ENCODE measurements at regions not wholly inside any gene's neighbourhood (a gene's known extent, or its start where the extent isn't known, plus 50 kb on each side); places are given as distances from the start of the nearest gene placed in this dataset.

DNA sequence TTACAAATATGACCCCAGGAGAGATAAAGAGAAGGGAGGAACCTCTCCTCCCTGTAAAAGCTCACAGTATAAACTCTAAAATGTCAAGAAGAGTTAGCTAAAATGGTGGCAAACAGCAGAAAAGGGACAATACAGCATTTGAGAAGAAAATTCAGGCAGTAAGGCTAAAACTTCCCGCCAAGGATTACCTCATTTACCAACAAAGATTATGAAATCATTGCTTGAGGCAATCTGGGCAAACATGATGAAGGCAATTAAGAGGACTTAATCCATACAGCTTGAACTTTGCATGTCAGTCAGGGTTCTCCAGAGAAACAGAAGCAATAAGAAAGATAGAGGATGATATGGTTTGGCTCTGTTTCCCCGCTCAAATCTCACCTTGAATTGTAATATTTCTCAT, 81.4 kb downstream of the CMPK2 start:
- no peak overlapping the region for H2BK12ac ChIP-seq (ENCODE audit: low read depth, low read length)
- H3K23me2 ChIP-seq (ENCODE audit: low read depth, low read length) = no peaks in the 10 kb centered on the region
- WGBS, 2 experiments (ENCODE audit: extremely low coverage in 1 of 2, insufficient coverage in 1 of 2, insufficient read length in 1 of 2, insufficient replicate concordance in 2 of 2, low coverage in 1 of 2, low lambda C conversion rate in 2 of 2, missing lambda C conversion rate in 1 of 2) = 93% methylated on average over 2 of the region's 2 CpGs; no CpG with 5 or more reads in 1 of the 2 experiments

More for the DNA sequence above, 81.4 kb downstream of the CMPK2 start:
- Histone ChIP-seq H4K20me1 (replicated peaks in 1 of 2; ENCODE audit: control insufficient read depth in 1 of 2, insufficient read depth in 2 of 2, low read length in 2 of 2) (no peaks in the 10 kb centered on the region), H3K18ac (ENCODE audit: extremely low read depth, low read length) (no peak overlapping the region), H3K56ac (replicated peaks; ENCODE audit: insufficient read length, low read depth, low read length) (no peak overlapping the region), H3K4me2 (ENCODE audit: insufficient read depth in 1 of 2, low read depth in 2 of 2, low read length in 2 of 2) (no peak overlapping the region), H4K91ac (replicated peaks; ENCODE audit: insufficient read length, low read length) (no peak overlapping the region), H3K79me2 (ENCODE audit: control insufficient read depth in 1 of 2, insufficient read depth in 2 of 2, low read length in 2 of 2) (no peaks in the 10 kb centered on the region), H2BK20ac (ENCODE audit: low read length) (no peak overlapping the region), H3K4me1 (replicated peaks in 1 of 4; ENCODE audit: control insufficient read depth in 3 of 4, insufficient read depth in 4 of 4, low read length in 3 of 4) (no peaks in the 10 kb centered on the region), H3K36me3 (ENCODE audit: control insufficient read depth in 2 of 4, insufficient read depth in 4 of 4, low read length in 3 of 4) (no peaks in the 10 kb centered on the region), H3K4me3 (ENCODE audit: extremely low read depth in 1 of 4, insufficient read depth in 2 of 4, low read depth in 3 of 4, low read length in 4 of 4) (no peak overlapping the region), H3K23ac (ENCODE audit: insufficient read length) (no peak overlapping the region), H3K14ac (ENCODE audit: insufficient read length) (no peak overlapping the region), H4K8ac (ENCODE audit: extremely low read depth, insufficient read depth, low read length) (no peak overlapping the region), H3K27ac (ENCODE audit: low read depth, low read length) (no peak overlapping the region), H3K9ac (replicated peaks in 1 of 4; ENCODE audit: extremely low read depth in 1 of 4, low read depth in 3 of 4, low read length in 3 of 4) (no peak overlapping the region), H2AK5ac (ENCODE audit: low read depth, low read length) (no peak overlapping the region), H2BK15ac (ENCODE audit: low read length) (no peak overlapping the region), H3K9me3 (ENCODE audit: insufficient read depth in 2 of 2, low read depth in 1 of 2, low read length in 1 of 2) (no peaks in the 10 kb centered on the region), H2BK5ac (ENCODE audit: low read depth, low read length) (no peak overlapping the region), H2BK120ac (replicated peaks; ENCODE audit: low read depth, low read length) (no peak overlapping the region), H4K5ac (ENCODE audit: insufficient read length, low read depth, low read length) (no peak overlapping the region), H3K79me1 (ENCODE audit: low read depth, low read length) (no peaks in the 10 kb centered on the region), H3K4ac (replicated peaks; ENCODE audit: insufficient read length, low read depth, low read length) (no peak overlapping the region), H3K27me3 (replicated peaks in 1 of 4; ENCODE audit: control insufficient read depth in 3 of 4, extremely low read depth in 1 of 4, insufficient read depth in 3 of 4, low read length in 3 of 4) (no peaks in the 10 kb centered on the region), H2AFZ (ENCODE audit: low read length) (no peak overlapping the region)
- TF ChIP-seq TBP (IDR thresholded peaks at IDR 0.05; ENCODE audit: low read depth, low read length) (no peak), RXRA (IDR thresholded peaks at IDR 0.05; ENCODE audit: insufficient read depth, low read depth, low read length) (no peak), USF2 (IDR thresholded peaks at IDR 0.05; ENCODE audit: low read length) (no peak), CREB1 (IDR thresholded peaks at IDR 0.05) (no peak), JUND (IDR thresholded peaks at IDR 0.05; ENCODE audit: low read length) (no peak), CBX5 (IDR thresholded peaks at IDR 0.05; ENCODE audit: low read depth, low read length) (no peak), RNF2 (IDR thresholded peaks at IDR 0.05; ENCODE audit: borderline replicate concordance, low read depth, low read length, missing control alignments, poor library complexity, severe bottlenecking) (no peak), SIX5 (IDR thresholded peaks at IDR 0.05; ENCODE audit: low read depth, low read length) (no peak), POLR2AphosphoS5 (IDR thresholded peaks at IDR 0.05; ENCODE audit: low read depth, low read length) (no peak), BRCA1 (IDR thresholded peaks at IDR 0.05; ENCODE audit: low read depth, low read length) (no peak), CHD2 (IDR thresholded peaks at IDR 0.05; ENCODE audit: low read length) (no peak), ASH2L (IDR thresholded peaks at IDR 0.05; ENCODE audit: low read length) (no peak)
- TF ChIP-seq, protein P1, sequence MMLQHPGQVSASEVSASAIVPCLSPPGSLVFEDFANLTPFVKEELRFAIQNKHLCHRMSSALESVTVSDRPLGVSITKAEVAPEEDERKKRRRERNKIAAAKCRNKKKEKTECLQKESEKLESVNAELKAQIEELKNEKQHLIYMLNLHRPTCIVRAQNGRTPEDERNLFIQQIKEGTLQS (IDR thresholded peaks at IDR 0.05; ENCODE audit: insufficient read depth, low read depth, low read length) = no peak
- CTCF ChIA-PET (ENCODE audit: partially characterized antibody) = interaction anchor here (1.3 kb wide), 1 partner anchor 13 kb away, joined by 4 read pairs; no protein-coding TSS in a partner anchor
- POLR2A ChIA-PET (ENCODE audit: partially characterized antibody) = no interaction called here
- no peak for DNase-seq (ENCODE audit: low read depth in 1 of 2, low spot score in 2 of 2)
- FAIRE-seq = no peak

Measured in H1 (cell line).